LHCN-M2 (cell line): ENCODE measurements at regions not wholly inside any gene's neighbourhood (a gene's known extent, or its start where the extent isn't known, plus 50 kb on each side); places are given as distances from the start of the nearest gene placed in this dataset.
"Not testable (repeated sequence)": the region's sequence is repeated elsewhere in the genome, so short reads cannot be mapped to it uniquely, and the experiment has no call there.

Experiments
- DNase-seq: peaks from one replicate; pipeline ENCODE4 v3.0.0-alpha.2; 2012; ENCODE audit warnings: low read depth

GRCh38 chr2:87483093-87483680 lies 264.7 kb upstream of the PLGLB2 start:
- not testable (repeated sequence) for DNase-seq

- not testable (repeated sequence) for DNase-seq
These were observed 263.5 kb upstream of the PLGLB2 start for GRCh38 chr2:87484363-87484762.

- DNase-seq: not testable (repeated sequence)
These were observed 262.4 kb upstream of the PLGLB2 start for GRCh38 chr2:87485455-87485854.

GRCh38 chr2:87485884-87486283 lies 262.0 kb upstream of the PLGLB2 start:
- not testable (repeated sequence) for DNase-seq

- DNase-seq: not testable (repeated sequence)
These were observed 261.5 kb upstream of the PLGLB2 start for GRCh38 chr2:87486413-87486812.

GRCh38 chr2:87488021-87488420 lies 259.9 kb upstream of the PLGLB2 start:
- not testable (repeated sequence) for DNase-seq

GRCh38 chr2:87488991-87489390 lies 258.9 kb upstream of the PLGLB2 start:
- DNase-seq: not testable (repeated sequence)

- DNase-seq: not testable (repeated sequence)
These were observed 253.0 kb upstream of the PLGLB2 start for GRCh38 chr2:87494846-87495245.

- DNase-seq: not testable (repeated sequence)
These were observed 252.4 kb upstream of the PLGLB2 start for GRCh38 chr2:87495455-87495854.

GRCh38 chr2:87496036-87497006 lies 251.6 kb upstream of the PLGLB2 start:
- DNase-seq: peak; percentile 67

GRCh38 chr2:87497135-87497534 lies 250.8 kb upstream of the PLGLB2 start:
- DNase-seq: not testable (repeated sequence)

GRCh38 chr2:87497700-87498099 lies 250.2 kb upstream of the PLGLB2 start:
- not testable (repeated sequence) for DNase-seq

- DNase-seq: not testable (repeated sequence)
These were observed 249.6 kb upstream of the PLGLB2 start for GRCh38 chr2:87498169-87498853.

- peak; percentile 8 for DNase-seq
These were observed 249.0 kb upstream of the PLGLB2 start for GRCh38 chr2:87498854-87499238.

- DNase-seq: not testable (repeated sequence)
These were observed 248.0 kb upstream of the PLGLB2 start for GRCh38 chr2:87499860-87500259.

- not testable (repeated sequence) for DNase-seq
These were observed 247.5 kb upstream of the PLGLB2 start for GRCh38 chr2:87500421-87500820.

- not testable (repeated sequence) for DNase-seq
These were observed 246.9 kb upstream of the PLGLB2 start for GRCh38 chr2:87500951-87501350.

GRCh38 chr2:87502948-87503347 lies 244.9 kb upstream of the PLGLB2 start:
- DNase-seq: not testable (repeated sequence)

GRCh38 chr2:87505239-87505638 lies 242.6 kb upstream of the PLGLB2 start:
- not testable (repeated sequence) for DNase-seq

GRCh38 chr2:87505909-87506308 lies 242.0 kb upstream of the PLGLB2 start:
- DNase-seq: not testable (repeated sequence)

GRCh38 chr2:87507378-87508348 lies 240.2 kb upstream of the PLGLB2 start:
- not testable (repeated sequence) for DNase-seq
